Keratinocyte (primary cell): ENCODE measurements at regions not wholly inside any gene's neighbourhood (a gene's known extent, or its start where the extent isn't known, plus 50 kb on each side); places are given as distances from the start of the nearest gene placed in this dataset.
A peak's percentile ranks its signal among the peaks of the same experiment; 100 is the strongest.

Experiments used
- DNase-seq: peaks from one replicate; pipeline ENCODE4 v3.0.0-alpha.2; 2011; ENCODE audit warnings: low read depth, missing footprints, low spot score
- FAIRE-seq: peaks from 2 replicates; lab custom pipeline; 2011; peaks lifted over from hg19 to GRCh38; lab: Jason Lieb, UNC
- H2AFZ ChIP-seq: 2 replicates; pipeline ENCODE4 v1.6.0; 2012; ENCODE audit warnings: low read length, control low read depth, inconsistent platforms; ENCODE audit not compliant: control insufficient read depth
- H3K27ac ChIP-seq: 2 replicates; pipeline ENCODE4 v1.5.1; 2011; ENCODE audit warnings: low read length; ENCODE audit not compliant: control insufficient read depth, insufficient read depth
- H3K27me3 ChIP-seq: 3 replicates; pipeline ENCODE4 v1.6.0; 2011; ENCODE audit warnings: low read length; ENCODE audit not compliant: control insufficient read depth, insufficient read depth; ENCODE audit errors: extremely low read depth
- H3K36me3 ChIP-seq, 2 experiments: 2 replicates in 1 of 2; 3 replicates in 1 of 2; pipeline ENCODE4 v1.5.1; 2011; ENCODE audit warnings: low read length in 2 of 2, mild to moderate bottlenecking in 1 of 2; ENCODE audit not compliant: control insufficient read depth in 2 of 2, insufficient read depth in 2 of 2; ENCODE audit errors: extremely low read depth in 1 of 2
- H3K4me1 ChIP-seq: 3 replicates; pipeline ENCODE4 v1.5.1; 2011; ENCODE audit warnings: low read length; ENCODE audit not compliant: control insufficient read depth, insufficient read depth; ENCODE audit errors: extremely low read depth
- H3K4me2 ChIP-seq: 3 replicates; pipeline ENCODE4 v1.6.0; 2011; ENCODE audit warnings: low read depth, low read length; ENCODE audit not compliant: control insufficient read depth, insufficient read depth; ENCODE audit errors: extremely low read depth
- H3K4me3 ChIP-seq, 3 experiments: fragments of 200-600 bp in 1 of 3; sonication (generic) in 1 of 3; 2 replicates in 2 of 3; 3 replicates in 1 of 3; pipeline ENCODE4 v1.5.1; 2011 to 2016; ENCODE audit warnings: low read length in 3 of 3, mild to moderate bottlenecking in 3 of 3, control low read depth in 2 of 3, inconsistent platforms in 1 of 3, low read depth in 1 of 3, mixed read lengths in 1 of 3, mixed run types in 1 of 3, moderate library complexity in 1 of 3; ENCODE audit not compliant: control insufficient read depth in 2 of 3, insufficient read depth in 2 of 3; ENCODE audit errors: extremely low read depth in 1 of 3
- H3K79me2 ChIP-seq: 2 replicates; pipeline ENCODE4 v1.6.0; 2012; ENCODE audit warnings: low read length; ENCODE audit not compliant: control insufficient read depth, insufficient read depth
- H3K9ac ChIP-seq: 3 replicates; pipeline ENCODE4 v1.6.0; 2011; ENCODE audit warnings: low read length; ENCODE audit not compliant: control insufficient read depth, insufficient read depth; ENCODE audit errors: extremely low read depth
- H3K9me1 ChIP-seq: 3 replicates; pipeline ENCODE4 v1.6.0; 2011; ENCODE audit warnings: low read length; ENCODE audit not compliant: control insufficient read depth, insufficient read depth; ENCODE audit errors: extremely low read depth
- H3K9me3 ChIP-seq: 2 replicates; pipeline ENCODE4 v1.5.1; 2012; ENCODE audit warnings: low read depth, low read length; ENCODE audit not compliant: control insufficient read depth
- H4K20me1 ChIP-seq: 3 replicates; pipeline ENCODE4 v1.6.0; 2011; ENCODE audit warnings: low read length; ENCODE audit not compliant: control insufficient read depth, insufficient read depth; ENCODE audit errors: extremely low read depth
- EZH2 ChIP-seq: IDR thresholded peaks from one replicate; pipeline ENCODE4 v1.6.1; 2012; ENCODE audit warnings: inconsistent platforms, mild to moderate bottlenecking, low read length, moderate library complexity
- dilution Hi-C: fragments of 300-500 bp; cut with MboI; formaldehyde crosslinking; loops from one replicate; pipeline ENCODE4 v1.7.0; 2020; ENCODE audit warnings: low sequenced_read_pairs; ENCODE audit not compliant: extremely low pct_ligation_motif_present
- TF ChIP-seq, protein P1 (sequence below), 3 experiments: IDR thresholded peaks in 1 of 3; conservative IDR thresholded peaks in 1 of 3; optimal IDR thresholded peaks in 1 of 3; 2 replicates in 2 of 3; 3 replicates in 1 of 3; pipeline versions ENCODE3 to v1.5.1; 2011; ENCODE audit warnings: low read length in 3 of 3, mild to moderate bottlenecking in 3 of 3, moderate library complexity in 2 of 3, control low read depth in 1 of 3, inconsistent platforms in 1 of 3; ENCODE audit not compliant: insufficient read depth in 2 of 3; ENCODE audit errors: extremely low read depth in 1 of 3

DNA sequence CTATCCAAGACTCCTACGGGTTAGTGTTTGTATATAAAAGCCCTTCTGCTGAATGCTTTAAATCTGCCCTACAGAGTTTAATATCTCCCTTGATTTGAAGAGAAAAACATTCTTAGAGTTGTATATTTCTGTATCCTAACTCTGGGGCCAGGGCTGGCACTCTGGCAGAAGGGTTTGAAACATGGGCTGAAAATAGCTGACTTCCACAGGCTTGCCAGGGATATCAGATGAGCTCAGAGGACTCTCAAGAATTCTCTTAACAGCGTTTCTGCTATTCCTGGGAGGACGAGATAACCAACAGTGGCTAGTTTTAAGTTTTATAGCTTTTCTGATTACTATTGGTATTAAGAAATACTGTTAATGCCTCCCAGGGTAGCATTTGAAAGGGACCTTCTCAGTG is 127.5 kb downstream of the LIG4 start:
- no peak for DNase-seq
- H3K4me1 ChIP-seq: no peaks in the 10 kb centered on the region
- H3K79me2 ChIP-seq: no peaks in the 10 kb centered on the region
- no peaks in the 10 kb centered on the region for H3K9me3 ChIP-seq
- H3K4me2 ChIP-seq: no peak overlapping the region
- H3K27me3 ChIP-seq: no peaks in the 10 kb centered on the region
- no peaks in the 10 kb centered on the region for H3K9me1 ChIP-seq
- FAIRE-seq: no peak
- no peak overlapping the region for H3K9ac ChIP-seq
- no peaks in the 10 kb centered on the region for H4K20me1 ChIP-seq
- H2AFZ ChIP-seq: no peak overlapping the region
- TF ChIP-seq EZH2: no peak
- TF ChIP-seq, protein P1, sequence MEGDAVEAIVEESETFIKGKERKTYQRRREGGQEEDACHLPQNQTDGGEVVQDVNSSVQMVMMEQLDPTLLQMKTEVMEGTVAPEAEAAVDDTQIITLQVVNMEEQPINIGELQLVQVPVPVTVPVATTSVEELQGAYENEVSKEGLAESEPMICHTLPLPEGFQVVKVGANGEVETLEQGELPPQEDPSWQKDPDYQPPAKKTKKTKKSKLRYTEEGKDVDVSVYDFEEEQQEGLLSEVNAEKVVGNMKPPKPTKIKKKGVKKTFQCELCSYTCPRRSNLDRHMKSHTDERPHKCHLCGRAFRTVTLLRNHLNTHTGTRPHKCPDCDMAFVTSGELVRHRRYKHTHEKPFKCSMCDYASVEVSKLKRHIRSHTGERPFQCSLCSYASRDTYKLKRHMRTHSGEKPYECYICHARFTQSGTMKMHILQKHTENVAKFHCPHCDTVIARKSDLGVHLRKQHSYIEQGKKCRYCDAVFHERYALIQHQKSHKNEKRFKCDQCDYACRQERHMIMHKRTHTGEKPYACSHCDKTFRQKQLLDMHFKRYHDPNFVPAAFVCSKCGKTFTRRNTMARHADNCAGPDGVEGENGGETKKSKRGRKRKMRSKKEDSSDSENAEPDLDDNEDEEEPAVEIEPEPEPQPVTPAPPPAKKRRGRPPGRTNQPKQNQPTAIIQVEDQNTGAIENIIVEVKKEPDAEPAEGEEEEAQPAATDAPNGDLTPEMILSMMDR (optimal IDR thresholded peaks at IDR 0.05 in 1 of 3, IDR thresholded peaks at IDR 0.05 in 1 of 3, conservative IDR thresholded peaks at IDR 0.05 in 1 of 3; ENCODE audit: extremely low read depth in 1 of 3, insufficient read depth in 2 of 3, low read length in 3 of 3): no peak
- dilution Hi-C loops: no loop called here
- no peak overlapping the region for H3K4me3 ChIP-seq
- no peaks in the 10 kb centered on the region for H3K36me3 ChIP-seq
- no peak overlapping the region for H3K27ac ChIP-seq

DNA sequence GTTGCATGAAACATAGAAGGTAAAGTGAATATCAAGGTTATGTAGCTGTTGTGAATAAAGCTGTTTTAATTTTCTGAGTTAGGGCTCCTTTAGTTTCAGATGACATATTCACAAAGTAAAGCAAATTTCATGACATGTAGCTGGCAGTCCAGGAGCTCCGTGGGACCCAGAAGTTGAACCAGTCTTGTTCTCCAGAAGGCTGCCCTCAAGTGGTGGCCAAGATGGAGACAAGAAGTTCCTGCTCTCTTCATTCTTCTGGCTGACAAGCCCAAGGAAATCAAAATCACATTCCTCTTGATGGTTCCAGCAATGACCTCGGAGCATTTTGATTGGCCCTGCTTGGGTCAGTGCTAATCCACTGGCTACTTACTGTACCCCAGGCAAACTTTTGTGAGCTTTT is 128.7 kb downstream of the LIG4 start:
- H3K9me1 ChIP-seq: no peaks in the 10 kb centered on the region
- no peaks in the 10 kb centered on the region for H3K79me2 ChIP-seq
- no peaks in the 10 kb centered on the region for H4K20me1 ChIP-seq
- no peak for TF ChIP-seq EZH2
- TF ChIP-seq, protein P1 (optimal IDR thresholded peaks at IDR 0.05 in 1 of 3, IDR thresholded peaks at IDR 0.05 in 1 of 3, conservative IDR thresholded peaks at IDR 0.05 in 1 of 3; ENCODE audit: extremely low read depth in 1 of 3, insufficient read depth in 2 of 3, low read length in 3 of 3): peak in 1 of 3 experiments; percentile 44
- DNase-seq (no peak), FAIRE-seq (no peak)
- H3K4me1 ChIP-seq: no peaks in the 10 kb centered on the region
- H3K27ac ChIP-seq: no peak overlapping the region
- H2AFZ ChIP-seq: no peak overlapping the region
- H3K9ac ChIP-seq: no peak overlapping the region
- dilution Hi-C loops: no loop called here
- H3K27me3 ChIP-seq: no peaks in the 10 kb centered on the region
- no peaks in the 10 kb centered on the region for H3K9me3 ChIP-seq
- no peak overlapping the region for H3K4me3 ChIP-seq
- no peak overlapping the region for H3K4me2 ChIP-seq
- H3K36me3 ChIP-seq: no peaks in the 10 kb centered on the region
